ENCODE measurements at regions not wholly inside any gene's neighbourhood (a gene's known extent, or its start where the extent isn't known, plus 50 kb on each side); places are given as distances from the start of the nearest gene placed in this dataset.

GRCh38 chr13:67623630-67624029, 393.5 kb upstream of the PCDH9 start:
- no peak overlapping the region for H3K4me3 ChIP-seq (ENCODE audit: low read depth, low read length)
- TF ChIP-seq MYC (IDR thresholded peaks at IDR 0.05; ENCODE audit: low read depth, low read length) (no peak), POLR2A (IDR thresholded peaks at IDR 0.05; ENCODE audit: extremely low read depth, insufficient read length) (no peak), MAX (IDR thresholded peaks at IDR 0.05; ENCODE audit: low read depth, low read length) (no peak), CTCF (IDR thresholded peaks at IDR 0.05; ENCODE audit: low read depth, low read length) (no peak)
- no peak for DNase-seq (ENCODE audit: low read depth)

- TF ChIP-seq POLR2A (IDR thresholded peaks at IDR 0.05; ENCODE audit: extremely low read depth, insufficient read length) = no peak
- no peak for TF ChIP-seq MYC (IDR thresholded peaks at IDR 0.05; ENCODE audit: low read depth, low read length)
- no peak for TF ChIP-seq MAX (IDR thresholded peaks at IDR 0.05; ENCODE audit: low read depth, low read length)
- no peak for TF ChIP-seq CTCF (IDR thresholded peaks at IDR 0.05; ENCODE audit: low read depth, low read length)
- DNase-seq (ENCODE audit: low read depth) = no peak
- H3K4me3 ChIP-seq (ENCODE audit: low read depth, low read length) = no peak overlapping the region
These were observed 390.5 kb upstream of the PCDH9 start for GRCh38 chr13:67620665-67621064.

GRCh38 chr13:67619995-67620380, 389.9 kb upstream of the PCDH9 start:
- DNase-seq (ENCODE audit: low read depth) = no peak
- TF ChIP-seq MAX (IDR thresholded peaks at IDR 0.05; ENCODE audit: low read depth, low read length) (no peak), MYC (IDR thresholded peaks at IDR 0.05; ENCODE audit: low read depth, low read length) (no peak), POLR2A (IDR thresholded peaks at IDR 0.05; ENCODE audit: extremely low read depth, insufficient read length) (no peak), CTCF (IDR thresholded peaks at IDR 0.05; ENCODE audit: low read depth, low read length) (no peak)
- no peak overlapping the region for H3K4me3 ChIP-seq (ENCODE audit: low read depth, low read length)

- DNase-seq (ENCODE audit: low read depth) = no peak
- TF ChIP-seq MYC (IDR thresholded peaks at IDR 0.05; ENCODE audit: low read depth, low read length) (no peak), POLR2A (IDR thresholded peaks at IDR 0.05; ENCODE audit: extremely low read depth, insufficient read length) (no peak), CTCF (IDR thresholded peaks at IDR 0.05; ENCODE audit: low read depth, low read length) (no peak), MAX (IDR thresholded peaks at IDR 0.05; ENCODE audit: low read depth, low read length) (no peak)
- H3K4me3 ChIP-seq (ENCODE audit: low read depth, low read length) = no peak overlapping the region
These were observed 389.3 kb upstream of the PCDH9 start for GRCh38 chr13:67619351-67619994.

- no peak for DNase-seq (ENCODE audit: low read depth)
- TF ChIP-seq MAX (IDR thresholded peaks at IDR 0.05; ENCODE audit: low read depth, low read length) = no peak
- TF ChIP-seq POLR2A (IDR thresholded peaks at IDR 0.05; ENCODE audit: extremely low read depth, insufficient read length) = no peak
- no peak for TF ChIP-seq CTCF (IDR thresholded peaks at IDR 0.05; ENCODE audit: low read depth, low read length)
- TF ChIP-seq MYC (IDR thresholded peaks at IDR 0.05; ENCODE audit: low read depth, low read length) = no peak
- no peak overlapping the region for H3K4me3 ChIP-seq (ENCODE audit: low read depth, low read length)
These were observed 384.4 kb upstream of the PCDH9 start for GRCh38 chr13:67614579-67614978.
